Choroid plexus epithelial cell (primary cell): ENCODE measurements at regions not wholly inside any gene's neighbourhood (a gene's known extent, or its start where the extent isn't known, plus 50 kb on each side); places are given as distances from the start of the nearest gene placed in this dataset.
A peak's percentile ranks its signal among the peaks of the same experiment; 100 is the strongest.

Experiments used
- DNase-seq: peaks from one replicate; pipeline ENCODE4 v3.0.0-alpha.2; 2010; ENCODE audit warnings: low read depth
- H3K4me3 ChIP-seq: 2 replicates; pipeline ENCODE4 v1.5.1; 2011; ENCODE audit warnings: low read depth, mild to moderate bottlenecking, control low read depth, low read length, moderate library complexity
- CTCF ChIP-seq: conservative IDR thresholded peaks from 2 replicates; pipeline ENCODE4 v1.5.1; 2011; ENCODE audit warnings: low read depth, mild to moderate bottlenecking, control low read depth, inconsistent platforms, low read length, moderate library complexity

GRCh38 chr9:129402371-129402739, 218.5 kb downstream of the C9orf50 start:
- no peak overlapping the region for H3K4me3 ChIP-seq
- no peak for TF ChIP-seq CTCF
- DNase-seq = no peak

GRCh38 chr9:129401623-129402370, 219.1 kb downstream of the C9orf50 start:
- H3K4me3 ChIP-seq = no peak overlapping the region
- peak; percentile 43 for DNase-seq
- no peak for TF ChIP-seq CTCF

GRCh38 chr9:129400971-129401622, 219.8 kb downstream of the C9orf50 start:
- TF ChIP-seq CTCF = no peak
- H3K4me3 ChIP-seq = no peak overlapping the region
- no peak for DNase-seq

- no peak for TF ChIP-seq CTCF
- H3K4me3 ChIP-seq = no peak overlapping the region
- no peak for DNase-seq
These were observed 220.6 kb downstream of the C9orf50 start for GRCh38 chr9:129400001-129400970.

- TF ChIP-seq CTCF = no peak
- no peak overlapping the region for H3K4me3 ChIP-seq
- DNase-seq = no peak
These were observed 221.3 kb downstream of the C9orf50 start for GRCh38 chr9:129399634-129399990.

- H3K4me3 ChIP-seq = no peak overlapping the region
- peak; percentile 29 for DNase-seq
- no peak for TF ChIP-seq CTCF
These were observed 221.0 kb upstream of the IER5L start for GRCh38 chr9:129398961-129399633.
